T-helper 1 cell (primary cell): ENCODE measurements at regions not wholly inside any gene's neighbourhood (a gene's known extent, or its start where the extent isn't known, plus 50 kb on each side); places are given as distances from the start of the nearest gene placed in this dataset.

ENCODE experiments used
- DNase-seq, 5 donors: peaks; one replicate each; pipeline ENCODE4 v3.0.0-alpha.2; 2012 to 2020

GRCh38 chr7:45359250-45359649 is 201.7 kb downstream of the RAMP3 start:
- no peak for DNase-seq

- no peak for DNase-seq
Measured at GRCh38 chr7:45359776-45360175, 202.2 kb downstream of the RAMP3 start.

DNA sequence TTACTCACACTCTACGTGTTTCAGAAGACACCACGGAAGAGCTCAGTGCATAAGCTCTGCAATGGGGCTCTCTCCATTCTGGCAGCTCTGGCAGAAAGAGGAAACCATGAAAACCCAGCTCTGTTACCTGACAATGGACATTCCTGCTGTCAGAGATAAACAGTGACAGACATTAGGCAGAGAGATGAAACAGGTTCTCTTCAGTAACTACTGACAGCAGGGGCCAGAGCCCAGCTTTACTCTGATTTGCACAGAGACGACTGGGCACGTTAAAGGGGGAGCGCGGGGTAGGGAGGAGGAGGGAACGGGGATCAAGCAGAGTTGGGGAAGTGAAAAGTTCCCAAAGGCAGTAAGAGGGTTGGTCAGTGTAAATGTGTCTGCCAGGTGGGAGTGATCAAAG is 206.1 kb downstream of the RAMP3 start:
- no peak for DNase-seq

GRCh38 chr7:45365341-45365740 is 207.8 kb downstream of the RAMP3 start:
- DNase-seq: no peak

GRCh38 chr7:45366475-45366874 is 207.7 kb upstream of the ADCY1 start:
- DNase-seq: no peak

GRCh38 chr7:45367026-45367425 is 207.1 kb upstream of the ADCY1 start:
- DNase-seq: no peak

DNA sequence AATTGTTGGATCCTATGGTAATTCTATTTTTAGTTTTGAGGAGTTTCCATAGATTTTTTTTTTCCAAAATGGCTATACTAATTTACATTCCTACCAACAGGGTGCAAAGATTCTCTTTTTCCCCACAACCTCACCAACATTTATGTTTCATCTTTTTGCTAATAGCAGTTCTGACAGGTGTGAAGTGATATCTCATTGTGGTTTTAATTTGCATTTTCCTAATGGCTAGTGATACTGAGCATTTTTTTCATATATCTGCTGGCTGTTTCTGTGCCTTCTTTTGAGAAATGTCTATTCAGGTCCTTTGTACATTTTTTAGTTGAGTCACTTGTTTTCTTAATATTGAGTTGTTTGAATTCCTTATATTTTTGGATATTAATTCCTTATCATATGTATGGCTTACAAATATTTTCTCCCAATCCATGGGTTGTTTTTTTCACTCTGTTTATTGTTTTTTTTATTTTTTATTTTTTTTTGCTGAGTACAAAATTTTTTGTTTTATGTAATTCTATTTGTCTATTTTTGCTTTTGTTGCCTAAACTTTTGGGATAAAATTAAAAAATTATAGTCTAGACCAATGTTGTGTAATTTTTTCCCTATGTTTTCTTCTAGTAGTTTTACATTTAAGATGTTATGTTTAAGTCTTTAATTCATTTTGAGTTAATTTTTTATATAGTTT is 205.9 kb upstream of the ADCY1 start:
- DNase-seq: no peak

GRCh38 chr7:45384499-45384898 is 189.7 kb upstream of the ADCY1 start:
- DNase-seq: no peak

- no peak for DNase-seq
Measured at GRCh38 chr7:45387837-45388236, 186.3 kb upstream of the ADCY1 start.

GRCh38 chr7:45389073-45389872 is 184.9 kb upstream of the ADCY1 start:
- no peak for DNase-seq

DNA sequence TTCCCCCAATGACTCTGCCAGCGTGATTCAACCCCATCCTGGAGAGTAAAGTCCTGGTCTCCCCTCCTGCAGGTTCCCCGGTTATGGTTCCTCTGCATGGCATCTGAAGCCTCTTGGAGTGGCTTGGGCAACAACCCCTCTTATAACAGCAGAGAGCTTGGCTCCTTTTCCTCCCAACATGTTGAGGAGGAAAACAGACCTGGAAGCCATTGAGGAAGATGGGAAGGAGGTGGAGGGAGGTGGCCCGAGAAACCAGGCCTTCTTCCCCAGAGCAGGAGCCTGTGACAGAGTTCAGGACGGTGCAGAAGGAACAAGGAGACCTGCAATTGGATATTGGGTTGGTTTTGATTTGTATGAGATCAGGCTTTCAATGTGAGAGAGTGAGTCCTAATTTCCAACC is 184.0 kb upstream of the ADCY1 start:
- no peak for DNase-seq

DNA sequence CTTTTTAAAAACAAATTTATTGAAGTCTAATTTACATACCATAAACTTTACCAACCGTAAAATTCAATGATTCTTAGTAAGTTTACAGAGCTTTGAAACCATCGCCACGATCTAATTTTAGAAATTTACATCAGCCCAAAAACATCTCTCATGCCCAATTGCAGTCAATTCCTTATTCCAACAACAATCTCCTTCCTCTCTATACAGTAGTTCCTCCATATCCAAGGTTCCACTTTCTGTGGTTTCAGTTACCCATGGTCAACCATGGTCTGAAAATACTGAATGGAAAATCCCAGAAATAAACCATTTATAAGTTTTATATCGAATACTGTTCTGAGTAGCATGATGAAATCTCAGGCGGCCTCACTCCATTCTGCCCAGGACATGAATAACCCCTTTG is 183.4 kb upstream of the ADCY1 start:
- DNase-seq: no peak

GRCh38 chr7:45391618-45392451 is 182.3 kb upstream of the ADCY1 start:
- no peak for DNase-seq

DNA sequence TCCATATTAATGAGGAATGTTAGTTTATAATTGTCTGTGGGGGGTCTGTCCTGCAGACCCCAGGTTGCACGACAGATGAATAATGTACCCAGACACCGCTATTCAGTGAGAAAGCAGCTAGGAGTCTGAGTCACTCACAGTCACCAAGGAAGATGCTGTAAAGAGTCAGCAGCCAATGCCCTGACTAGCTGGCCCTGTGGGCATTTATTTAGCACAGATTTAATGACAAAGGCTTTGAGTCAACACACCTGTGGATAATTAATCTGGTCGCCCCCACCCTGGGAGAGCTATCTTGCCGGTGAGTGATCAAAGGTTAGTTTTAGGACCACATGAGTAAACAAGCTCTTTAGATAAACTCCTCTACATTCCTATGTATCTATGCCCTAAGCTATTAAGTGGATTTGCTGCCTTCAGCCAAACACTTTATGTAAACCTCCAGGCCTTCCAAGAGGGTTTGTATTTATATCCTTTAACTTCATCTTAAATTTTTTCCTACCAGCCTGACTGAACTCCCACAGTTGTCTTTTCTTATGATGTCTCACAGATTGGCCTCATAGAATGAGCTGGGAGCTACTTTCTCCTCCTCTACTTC is 180.0 kb upstream of the ADCY1 start:
- DNase-seq: no peak

DNA sequence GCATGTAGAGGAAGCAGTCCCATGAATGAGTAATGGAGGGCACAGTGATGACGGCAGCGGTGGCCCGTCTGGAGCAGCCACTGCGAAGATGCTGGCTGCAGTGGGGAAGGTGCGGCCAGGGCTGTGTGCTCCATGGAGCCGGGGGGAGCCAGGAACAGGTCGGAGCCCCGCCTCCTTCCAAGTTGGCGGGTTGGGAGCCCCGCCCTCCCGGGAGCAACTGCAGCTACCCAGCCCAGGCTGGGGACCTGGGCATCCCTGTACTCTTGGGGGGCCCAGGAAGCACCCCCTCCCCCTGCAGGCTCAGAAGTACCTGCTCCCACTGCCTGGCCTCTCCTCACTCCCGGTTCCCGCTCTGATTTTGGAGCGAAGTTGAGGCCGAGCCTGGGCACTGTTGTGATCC is 175.1 kb upstream of the ADCY1 start:
- no peak for DNase-seq

DNA sequence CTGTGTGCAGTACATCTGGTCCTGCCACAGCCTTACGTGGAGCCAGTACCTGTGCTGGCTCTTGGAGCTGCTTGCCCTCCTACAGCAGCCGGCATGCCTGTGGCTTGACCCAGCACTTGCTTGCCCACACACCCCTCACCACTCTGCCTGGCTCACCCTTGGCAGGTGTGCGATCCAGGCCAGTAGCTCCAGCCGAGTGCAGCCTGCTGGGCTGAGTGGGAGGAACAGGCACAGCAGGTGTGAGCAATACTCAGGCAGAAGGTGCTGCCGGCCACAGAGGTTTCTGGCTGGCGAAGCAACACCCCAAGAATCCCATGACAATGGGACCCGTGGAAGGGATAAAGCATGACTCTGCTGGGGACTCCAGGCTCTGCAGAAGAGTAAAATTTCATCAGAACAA is 173.5 kb upstream of the ADCY1 start:
- no peak for DNase-seq

- no peak for DNase-seq
Measured at GRCh38 chr7:45401155-45401554, 173.0 kb upstream of the ADCY1 start.

GRCh38 chr7:45401851-45402250 is 172.3 kb upstream of the ADCY1 start:
- no peak for DNase-seq

DNA sequence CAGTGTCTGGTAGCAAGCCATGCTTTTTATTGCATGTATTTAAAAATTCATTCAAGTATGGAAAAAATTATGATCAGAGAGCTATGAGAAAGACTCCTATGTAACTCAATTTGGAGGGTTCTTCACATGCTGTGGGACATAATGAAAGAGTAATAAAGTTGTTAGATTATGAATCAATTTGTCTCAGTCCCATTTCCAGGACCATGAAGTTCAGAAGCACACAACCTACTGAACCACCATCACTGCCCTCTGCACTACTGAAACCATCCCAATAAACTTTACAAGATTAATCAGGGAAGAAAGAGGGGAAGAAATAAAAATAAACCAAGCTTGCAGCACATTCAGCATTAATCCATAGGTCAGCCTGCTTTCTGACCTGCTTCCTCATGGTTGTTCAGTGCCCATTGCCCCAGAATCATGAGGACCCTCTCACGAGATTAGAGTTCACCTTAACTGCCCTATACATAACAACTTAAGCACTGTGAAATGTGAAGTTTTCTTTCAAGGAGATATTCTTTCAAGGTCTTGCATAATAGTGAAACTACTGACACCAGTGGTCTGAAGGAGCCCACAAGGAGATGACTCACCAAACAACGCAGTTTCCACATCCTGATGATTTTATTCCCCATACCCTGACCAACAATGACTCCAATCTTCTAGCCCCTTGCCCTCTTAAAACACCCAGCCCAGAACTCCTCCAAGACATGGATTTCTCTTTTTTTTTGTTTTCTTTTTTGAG is 171.5 kb upstream of the ADCY1 start:
- DNase-seq: peak in 1 of 5 donors; percentile 45

DNA sequence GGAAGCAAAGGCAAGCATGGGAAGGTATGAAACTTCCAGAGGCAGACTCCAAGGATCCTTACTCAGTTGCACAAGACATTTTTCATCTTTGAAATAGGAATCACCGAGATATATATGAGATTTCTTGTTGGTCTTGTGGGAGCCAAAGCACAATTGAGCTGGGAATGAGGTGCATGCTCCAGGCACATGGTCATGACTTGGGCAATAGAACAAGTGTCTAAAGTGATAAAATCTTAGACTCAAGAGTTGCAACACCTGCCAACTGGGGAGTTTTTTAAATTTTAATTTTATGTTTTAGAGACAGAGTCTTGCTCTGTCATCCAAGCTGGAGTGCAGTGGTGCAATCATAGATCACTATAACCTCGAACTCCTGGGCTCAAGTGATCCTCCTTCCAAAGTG is 169.5 kb upstream of the ADCY1 start:
- DNase-seq: no peak

GRCh38 chr7:45407730-45408408 is 166.3 kb upstream of the ADCY1 start:
- no peak for DNase-seq

- no peak for DNase-seq
Measured at GRCh38 chr7:45408409-45408737, 165.8 kb upstream of the ADCY1 start.
